ENCODE measurements at regions not wholly inside any gene's neighbourhood (a gene's known extent, or its start where the extent isn't known, plus 50 kb on each side); places are given as distances from the start of the nearest gene placed in this dataset.

- DNase-seq (ENCODE audit: low spot score), result no peak
- Mint-ChIP-seq H3K27me3 (ENCODE audit: unreplicated experiment) (peaks cover 10% of the 10 kb centered on the region), H3K4me3 (ENCODE audit: unreplicated experiment) (no peak overlapping the region), H3K27ac (ENCODE audit: unreplicated experiment) (peak overlapping the region; percentile 53), H3K4me1 (ENCODE audit: unreplicated experiment) (peaks cover 90% of the 10 kb centered on the region), H3K9me3 (ENCODE audit: unreplicated experiment) (no peaks in the 10 kb centered on the region), H3K36me3 (ENCODE audit: low read depth, unreplicated experiment) (peaks cover 4% of the 10 kb centered on the region)
- TF ChIP-seq CTCF (IDR thresholded peaks at IDR 0.05; ENCODE audit: unreplicated experiment), result no peak
Observed at GRCh38 chr6:167682125-167682524, 144.6 kb upstream of the AFDN start.

GRCh38 chr6:167682546-167683027 is 144.1 kb upstream of the AFDN start:
- Mint-ChIP-seq H3K4me1 (ENCODE audit: unreplicated experiment) (peaks cover 90% of the 10 kb centered on the region), H3K9me3 (ENCODE audit: unreplicated experiment) (no peaks in the 10 kb centered on the region), H3K4me3 (ENCODE audit: unreplicated experiment) (peak overlapping the region; percentile 71), H3K36me3 (ENCODE audit: low read depth, unreplicated experiment) (peaks cover 4% of the 10 kb centered on the region), H3K27me3 (ENCODE audit: unreplicated experiment) (peaks cover 10% of the 10 kb centered on the region), H3K27ac (ENCODE audit: unreplicated experiment) (peak overlapping the region; percentile 84)
- no peak for DNase-seq (ENCODE audit: low spot score)
- TF ChIP-seq CTCF (IDR thresholded peaks at IDR 0.05; ENCODE audit: unreplicated experiment), result no peak

GRCh38 chr6:167683028-167683862 is 143.5 kb upstream of the AFDN start:
- H3K4me3 Mint-ChIP-seq (ENCODE audit: unreplicated experiment), result peak overlapping the region; percentile 71
- peaks cover 10% of the 10 kb centered on the region for H3K27me3 Mint-ChIP-seq (ENCODE audit: unreplicated experiment)
- H3K9me3 Mint-ChIP-seq (ENCODE audit: unreplicated experiment), result no peaks in the 10 kb centered on the region
- peaks cover 86% of the 10 kb centered on the region for H3K4me1 Mint-ChIP-seq (ENCODE audit: unreplicated experiment)
- H3K27ac Mint-ChIP-seq (ENCODE audit: unreplicated experiment), result peak overlapping the region; percentile 84
- no peak for DNase-seq (ENCODE audit: low spot score)
- peaks cover 4% of the 10 kb centered on the region for H3K36me3 Mint-ChIP-seq (ENCODE audit: low read depth, unreplicated experiment)
- no peak for TF ChIP-seq CTCF (IDR thresholded peaks at IDR 0.05; ENCODE audit: unreplicated experiment)

GRCh38 chr6:167684276-167685104 is 142.2 kb upstream of the AFDN start:
- H3K36me3 Mint-ChIP-seq (ENCODE audit: low read depth, unreplicated experiment), result peaks cover 4% of the 10 kb centered on the region
- H3K4me1 Mint-ChIP-seq (ENCODE audit: unreplicated experiment), result peaks cover 78% of the 10 kb centered on the region
- no peaks in the 10 kb centered on the region for H3K9me3 Mint-ChIP-seq (ENCODE audit: unreplicated experiment)
- no peak for TF ChIP-seq CTCF (IDR thresholded peaks at IDR 0.05; ENCODE audit: unreplicated experiment)
- H3K27ac Mint-ChIP-seq (ENCODE audit: unreplicated experiment), result peak overlapping the region; percentile 30
- no peak for DNase-seq (ENCODE audit: low spot score)
- no peak overlapping the region for H3K4me3 Mint-ChIP-seq (ENCODE audit: unreplicated experiment)
- peaks cover 10% of the 10 kb centered on the region for H3K27me3 Mint-ChIP-seq (ENCODE audit: unreplicated experiment)

Measured in endothelial cell (in vitro differentiated cells).